Activated CD4-positive, alpha-beta T cell treated with anti-CD3 and anti-CD28 coated beads, Interleukin-2, amount 10 ng/mL, durations not matched to agents 24 days and 14 days (primary cell): ENCODE measurements at regions not wholly inside any gene's neighbourhood (a gene's known extent, or its start where the extent isn't known, plus 50 kb on each side); places are given as distances from the start of the nearest gene placed in this dataset.

Source experiments
- DNase-seq: peaks from one replicate; pipeline ENCODE4 v3.0.0; 2022
- H3K27ac Mint-ChIP-seq: one replicate; pipeline ENCODE4 v1.8.0; 2022; ENCODE audit warnings: mild to moderate bottlenecking, mixed read lengths
- H3K27me3 Mint-ChIP-seq: one replicate; pipeline ENCODE4 v1.8.0; 2022; ENCODE audit warnings: mixed read lengths
- H3K36me3 Mint-ChIP-seq: one replicate; pipeline ENCODE4 v1.8.0; 2022; ENCODE audit warnings: low read depth, mild to moderate bottlenecking, mixed read lengths
- H3K4me1 Mint-ChIP-seq: one replicate; pipeline ENCODE4 v1.8.0; 2021; ENCODE audit warnings: mixed read lengths
- H3K4me3 Mint-ChIP-seq: one replicate; pipeline ENCODE4 v1.8.0; 2022; ENCODE audit warnings: mild to moderate bottlenecking, moderate library complexity, mixed read lengths
- H3K9me3 Mint-ChIP-seq: one replicate; pipeline ENCODE4 v1.8.0; 2021; ENCODE audit warnings: mixed read lengths
- intact Hi-C: fragments of 100-400 bp; cut with micrococcal nuclease; formaldehyde crosslinking; loops from one replicate; pipeline ENCODE4 v1.15.1; 2023

GRCh38 chr13:38590796-38591507 lies 95.9 kb upstream of the FREM2 start:
- Mint-ChIP-seq H3K36me3 (no peaks in the 10 kb centered on the region), H3K27ac (no peak overlapping the region), H3K4me1 (no peaks in the 10 kb centered on the region), H3K27me3 (no peaks in the 10 kb centered on the region), H3K9me3 (no peaks in the 10 kb centered on the region), H3K4me3 (no peak overlapping the region)
- no peak for DNase-seq
- intact Hi-C loops, result no loop called here

GRCh38 chr13:38602266-38602665 lies 84.6 kb upstream of the FREM2 start:
- no peaks in the 10 kb centered on the region for H3K9me3 Mint-ChIP-seq
- no peaks in the 10 kb centered on the region for H3K36me3 Mint-ChIP-seq
- H3K27ac Mint-ChIP-seq, result no peak overlapping the region
- no peak for DNase-seq
- intact Hi-C loops, result no loop called here
- H3K4me1 Mint-ChIP-seq, result no peaks in the 10 kb centered on the region
- H3K4me3 Mint-ChIP-seq, result no peak overlapping the region
- peaks cover 5% of the 10 kb centered on the region for H3K27me3 Mint-ChIP-seq

- H3K4me1 Mint-ChIP-seq, result no peaks in the 10 kb centered on the region
- H3K27ac Mint-ChIP-seq, result no peak overlapping the region
- H3K9me3 Mint-ChIP-seq, result no peaks in the 10 kb centered on the region
- intact Hi-C loops, result no loop called here
- H3K27me3 Mint-ChIP-seq, result no peaks in the 10 kb centered on the region
- no peaks in the 10 kb centered on the region for H3K36me3 Mint-ChIP-seq
- DNase-seq, result no peak
- no peak overlapping the region for H3K4me3 Mint-ChIP-seq
These were observed 80.0 kb upstream of the FREM2 start for GRCh38 chr13:38606699-38607535.

GRCh38 chr13:38617936-38618335 lies 68.9 kb upstream of the FREM2 start:
- Mint-ChIP-seq H3K27me3 (no peaks in the 10 kb centered on the region), H3K36me3 (no peaks in the 10 kb centered on the region), H3K9me3 (no peaks in the 10 kb centered on the region), H3K27ac (no peak overlapping the region), H3K4me3 (no peak overlapping the region), H3K4me1 (no peaks in the 10 kb centered on the region)
- no peak for DNase-seq
- intact Hi-C loops, result no loop called here

- Mint-ChIP-seq H3K27me3 (no peaks in the 10 kb centered on the region), H3K36me3 (no peaks in the 10 kb centered on the region), H3K9me3 (no peaks in the 10 kb centered on the region)
These were observed 68.5 kb upstream of the FREM2 start for GRCh38 chr13:38618336-38618735.

GRCh38 chr13:38618881-38619280 lies 68.0 kb upstream of the FREM2 start:
- no peaks in the 10 kb centered on the region for H3K9me3 Mint-ChIP-seq
- intact Hi-C loops, result no loop called here
- H3K36me3 Mint-ChIP-seq, result no peaks in the 10 kb centered on the region
- no peaks in the 10 kb centered on the region for H3K27me3 Mint-ChIP-seq
- no peak overlapping the region for H3K27ac Mint-ChIP-seq
- no peak for DNase-seq
- no peak overlapping the region for H3K4me3 Mint-ChIP-seq
- H3K4me1 Mint-ChIP-seq, result no peaks in the 10 kb centered on the region

More at GRCh38 chr13:38618336-38618735, 68.5 kb upstream of the FREM2 start:
- no peak overlapping the region for H3K27ac Mint-ChIP-seq
- no peak for DNase-seq
- H3K4me1 Mint-ChIP-seq, result no peaks in the 10 kb centered on the region
- no peak overlapping the region for H3K4me3 Mint-ChIP-seq
- intact Hi-C loops, result no loop called here

- H3K4me1 Mint-ChIP-seq, result no peaks in the 10 kb centered on the region
- H3K4me3 Mint-ChIP-seq, result no peak overlapping the region
- H3K9me3 Mint-ChIP-seq, result no peaks in the 10 kb centered on the region
- H3K36me3 Mint-ChIP-seq, result no peaks in the 10 kb centered on the region
- no peak overlapping the region for H3K27ac Mint-ChIP-seq
- H3K27me3 Mint-ChIP-seq, result no peaks in the 10 kb centered on the region
- DNase-seq, result no peak
- intact Hi-C loops, result no loop called here
These were observed 66.0 kb upstream of the FREM2 start for GRCh38 chr13:38620876-38621275.

GRCh38 chr13:38624822-38625221 lies 62.1 kb upstream of the FREM2 start:
- H3K27ac Mint-ChIP-seq, result no peak overlapping the region

GRCh38 chr13:38628554-38628953 lies 58.3 kb upstream of the FREM2 start:
- H3K27me3 Mint-ChIP-seq, result no peaks in the 10 kb centered on the region
- intact Hi-C loops, result no loop called here
- no peaks in the 10 kb centered on the region for H3K36me3 Mint-ChIP-seq
- no peaks in the 10 kb centered on the region for H3K9me3 Mint-ChIP-seq
- no peak overlapping the region for H3K27ac Mint-ChIP-seq
- no peak for DNase-seq
- no peaks in the 10 kb centered on the region for H3K4me1 Mint-ChIP-seq
- H3K4me3 Mint-ChIP-seq, result no peak overlapping the region

More at GRCh38 chr13:38624822-38625221, 62.1 kb upstream of the FREM2 start:
- Mint-ChIP-seq H3K36me3 (no peaks in the 10 kb centered on the region), H3K9me3 (no peaks in the 10 kb centered on the region), H3K27me3 (no peaks in the 10 kb centered on the region), H3K4me3 (no peak overlapping the region), H3K4me1 (no peaks in the 10 kb centered on the region)
- no peak for DNase-seq
- intact Hi-C loops, result no loop called here

GRCh38 chr13:38630780-38631179 lies 56.1 kb upstream of the FREM2 start:
- H3K27me3 Mint-ChIP-seq, result no peaks in the 10 kb centered on the region
- intact Hi-C loops, result no loop called here
- no peaks in the 10 kb centered on the region for H3K4me1 Mint-ChIP-seq
- no peaks in the 10 kb centered on the region for H3K9me3 Mint-ChIP-seq
- no peak for DNase-seq
- H3K27ac Mint-ChIP-seq, result no peak overlapping the region
- H3K4me3 Mint-ChIP-seq, result no peak overlapping the region
- no peaks in the 10 kb centered on the region for H3K36me3 Mint-ChIP-seq

- Mint-ChIP-seq H3K9me3 (no peaks in the 10 kb centered on the region), H3K4me3 (no peak overlapping the region), H3K27ac (no peak overlapping the region), H3K36me3 (no peaks in the 10 kb centered on the region), H3K4me1 (no peaks in the 10 kb centered on the region), H3K27me3 (no peaks in the 10 kb centered on the region)
- intact Hi-C loops, result no loop called here
- DNase-seq, result no peak
These were observed 51.8 kb upstream of the FREM2 start for GRCh38 chr13:38635030-38635429.

GRCh38 chr13:38636073-38636472 lies 50.8 kb upstream of the FREM2 start:
- DNase-seq, result no peak
- H3K27me3 Mint-ChIP-seq, result no peaks in the 10 kb centered on the region
- intact Hi-C loops, result no loop called here
- no peak overlapping the region for H3K27ac Mint-ChIP-seq
- no peak overlapping the region for H3K4me3 Mint-ChIP-seq
- H3K36me3 Mint-ChIP-seq, result no peaks in the 10 kb centered on the region
- H3K4me1 Mint-ChIP-seq, result no peaks in the 10 kb centered on the region
- H3K9me3 Mint-ChIP-seq, result no peaks in the 10 kb centered on the region

GRCh38 chr13:38636761-38637160 lies 50.1 kb upstream of the FREM2 start:
- DNase-seq, result no peak

More at GRCh38 chr13:38636761-38637160, 50.1 kb upstream of the FREM2 start:
- intact Hi-C loops, result no loop called here
- Mint-ChIP-seq H3K27me3 (no peaks in the 10 kb centered on the region), H3K4me3 (no peak overlapping the region), H3K9me3 (no peaks in the 10 kb centered on the region), H3K27ac (no peak overlapping the region), H3K36me3 (no peaks in the 10 kb centered on the region), H3K4me1 (no peaks in the 10 kb centered on the region)
